Prostate gland (tissue), 2 donors: ENCODE measurements at regions not wholly inside any gene's neighbourhood (a gene's known extent, or its start where the extent isn't known, plus 50 kb on each side); places are given as distances from the start of the nearest gene placed in this dataset.

Experiments used
- CTCF ChIP-seq, 4 experiments: fragments of 200-600 bp in 2 of 4; fragments of 450-650 bp in 2 of 4; sonication (generic) in 2 of 4; IDR thresholded peaks; 1 replicate in 3 of 4; 2 replicates in 1 of 4; pipeline ENCODE4 v1.5.1; 2016 to 2019; ENCODE audit warnings: antibody characterized with exemption in 4 of 4, mild to moderate bottlenecking in 2 of 4, moderate library complexity in 2 of 4
- POLR2A ChIP-seq: fragments of 450-650 bp; IDR thresholded peaks from one replicate; pipeline ENCODE4 v1.6.1; 2016; ENCODE audit warnings: antibody characterized with exemption, mild to moderate bottlenecking
- POLR2AphosphoS5 ChIP-seq: sonication (generic); formaldehyde crosslinking; IDR thresholded peaks from one replicate; pipeline ENCODE4 v1.6.1; 2017; ENCODE audit warnings: antibody characterized with exemption

GRCh38 chr15:92228830-92229229, 164.9 kb upstream of the ST8SIA2 start:
- TF ChIP-seq CTCF (IDR thresholded peaks at IDR 0.05) (no peak), POLR2AphosphoS5 (no peak), POLR2A (no peak)
